H1 (cell line): ENCODE measurements at regions not wholly inside any gene's neighbourhood (a gene's known extent, or its start where the extent isn't known, plus 50 kb on each side); places are given as distances from the start of the nearest gene placed in this dataset.

ENCODE experiments used
- CTCF ChIA-PET: fragments of 300-600 bp; sonication (Branson Sonifier 250); formaldehyde crosslinking; loops from one replicate; lab custom pipeline; 2021; ENCODE audit not compliant: partially characterized antibody; lab: Charles Lee
- POLR2A ChIA-PET: fragments of 300-600 bp; sonication (Branson Sonifier 250); formaldehyde crosslinking; loops from one replicate; lab custom pipeline; 2021; ENCODE audit warnings: inconsistent platforms; ENCODE audit not compliant: partially characterized antibody; lab: Charles Lee
- DNase-seq, 2 experiments: peaks; one replicate each; pipeline versions ENCODE4 v3.0.0 to v3.0.0-alpha.2; 2010 to 2022; ENCODE audit warnings: low spot score in 2 of 2, low read depth in 1 of 2, mixed read lengths in 1 of 2
- FAIRE-seq: peaks from 2 replicates; lab custom pipeline; 2011; peaks lifted over from hg19 to GRCh38; lab: Jason Lieb, UNC
- H2AFZ ChIP-seq: 2 replicates; pipeline ENCODE4 v1.8.1; 2012; ENCODE audit warnings: low read length, inconsistent platforms
- H2AK5ac ChIP-seq: 2 replicates; pipeline ENCODE4 v1.6.1; 2013; ENCODE audit warnings: low read depth, low read length
- H2BK120ac ChIP-seq: replicated peaks from 2 replicates; pipeline ENCODE3; 2013; ENCODE audit warnings: low read depth, low read length, inconsistent platforms
- H2BK12ac ChIP-seq: 2 replicates; pipeline ENCODE4 v1.6.1; 2013; ENCODE audit warnings: low read depth, low read length
- H2BK15ac ChIP-seq: 2 replicates; pipeline ENCODE4 v1.6.1; 2013; ENCODE audit warnings: low read length
- H2BK20ac ChIP-seq: 2 replicates; pipeline ENCODE4 v1.6.1; 2013; ENCODE audit warnings: low read length
- H2BK5ac ChIP-seq: 2 replicates; pipeline ENCODE4 v1.6.1; 2013; ENCODE audit warnings: low read depth, low read length
- H3K14ac ChIP-seq: 2 replicates; pipeline ENCODE4 v1.6.1; 2013; ENCODE audit warnings: inconsistent platforms; ENCODE audit not compliant: insufficient read length
- H3K18ac ChIP-seq: 2 replicates; pipeline ENCODE4 v1.6.1; 2013; ENCODE audit warnings: low read length; ENCODE audit errors: extremely low read depth
- H3K23ac ChIP-seq: 2 replicates; pipeline ENCODE4 v1.6.1; 2013; ENCODE audit warnings: inconsistent platforms; ENCODE audit not compliant: insufficient read length
- H3K23me2 ChIP-seq: 2 replicates; pipeline ENCODE4 v1.6.1; 2013; ENCODE audit warnings: low read depth, low read length
- H3K27ac ChIP-seq: 2 replicates; pipeline ENCODE4 v1.6.1; 2011; ENCODE audit warnings: low read depth, low read length, inconsistent platforms
- H3K27me3 ChIP-seq, 4 experiments: replicated peaks in 1 of 4; 1 replicate in 1 of 4; 2 replicates in 3 of 4; pipeline versions ENCODE4 v1.6.1 to v1.8.1; 2011 to 2013; ENCODE audit warnings: low read length in 3 of 4, mild to moderate bottlenecking in 3 of 4, inconsistent platforms in 2 of 4, mixed read lengths in 2 of 4, moderate library complexity in 1 of 4; ENCODE audit not compliant: control insufficient read depth in 3 of 4, insufficient read depth in 3 of 4; ENCODE audit errors: extremely low read depth in 1 of 4
- H3K36me3 ChIP-seq, 4 experiments: 2 replicates each; pipeline versions ENCODE4 v1.6.1 to v1.8.1; 2011 to 2013; ENCODE audit warnings: mild to moderate bottlenecking in 4 of 4, low read length in 3 of 4, moderate library complexity in 2 of 4, control low read depth in 1 of 4, inconsistent platforms in 1 of 4; ENCODE audit not compliant: insufficient read depth in 4 of 4, control insufficient read depth in 2 of 4
- H3K4ac ChIP-seq: replicated peaks from 2 replicates; pipeline ENCODE3; 2013; ENCODE audit warnings: low read length, low read depth, mixed read lengths, inconsistent platforms; ENCODE audit not compliant: insufficient read length
- H3K4me1 ChIP-seq, 4 experiments: replicated peaks in 1 of 4; 1 replicate in 1 of 4; 2 replicates in 3 of 4; pipeline versions ENCODE4 v1.6.1 to v1.8.1; 2011 to 2013; ENCODE audit warnings: low read length in 3 of 4, inconsistent platforms in 2 of 4, mixed read lengths in 1 of 4; ENCODE audit not compliant: insufficient read depth in 4 of 4, control insufficient read depth in 3 of 4
- H3K4me2 ChIP-seq, 2 experiments: 2 replicates each; pipeline versions ENCODE4 v1.6.1 to v1.8.1; 2011 to 2013; ENCODE audit warnings: low read depth in 2 of 2, low read length in 2 of 2, control low read depth in 1 of 2, inconsistent platforms in 1 of 2, mild to moderate bottlenecking in 1 of 2; ENCODE audit not compliant: insufficient read depth in 1 of 2
- H3K4me3 ChIP-seq, 4 experiments: fragments of 200-600, 300-600 bp in 1 of 4; sonication (generic), shearing (Covaris generic), sonication (Bioruptor Twin) in 1 of 4; 2 replicates each; pipeline versions ENCODE4 v1.5.1 to v1.8.1; 2011 to 2016; ENCODE audit warnings: low read length in 4 of 4, low read depth in 3 of 4, control low read depth in 2 of 4, inconsistent platforms in 2 of 4, mild to moderate bottlenecking in 2 of 4, mixed read lengths in 1 of 4, moderate library complexity in 1 of 4; ENCODE audit not compliant: insufficient read depth in 2 of 4; ENCODE audit errors: extremely low read depth in 1 of 4
- H3K56ac ChIP-seq: replicated peaks from 2 replicates; pipeline ENCODE3; 2013; ENCODE audit warnings: low read depth, mild to moderate bottlenecking, mixed read lengths, low read length, inconsistent platforms; ENCODE audit not compliant: insufficient read length
- H3K79me1 ChIP-seq: 2 replicates; pipeline ENCODE4 v1.6.1; 2013; ENCODE audit warnings: low read depth, low read length, control low read depth
- H3K79me2 ChIP-seq, 2 experiments: 2 replicates each; pipeline versions ENCODE4 v1.6.1 to v1.8.1; 2012 to 2013; ENCODE audit warnings: low read length in 2 of 2, mild to moderate bottlenecking in 2 of 2, inconsistent platforms in 1 of 2; ENCODE audit not compliant: insufficient read depth in 2 of 2, control insufficient read depth in 1 of 2
- H3K9ac ChIP-seq, 4 experiments: replicated peaks in 1 of 4; 1 replicate in 1 of 4; 2 replicates in 3 of 4; pipeline versions ENCODE4 v1.6.1 to v1.8.1; 2011 to 2013; ENCODE audit warnings: low read depth in 3 of 4, low read length in 3 of 4, control low read depth in 2 of 4, mild to moderate bottlenecking in 2 of 4, moderate library complexity in 2 of 4, inconsistent platforms in 1 of 4; ENCODE audit errors: extremely low read depth in 1 of 4
- H3K9me3 ChIP-seq, 2 experiments: 2 replicates each; pipeline versions ENCODE4 v1.6.1 to v1.8.1; 2012 to 2013; ENCODE audit warnings: mild to moderate bottlenecking in 2 of 2, moderate library complexity in 2 of 2, control low read depth in 1 of 2, inconsistent platforms in 1 of 2, low read depth in 1 of 2, low read length in 1 of 2, mixed read lengths in 1 of 2; ENCODE audit not compliant: insufficient read depth in 2 of 2
- H4K20me1 ChIP-seq, 2 experiments: replicated peaks in 1 of 2; 2 replicates each; pipeline versions ENCODE3 to v1.8.1; 2011 to 2013; ENCODE audit warnings: inconsistent platforms in 2 of 2, low read length in 2 of 2, mild to moderate bottlenecking in 1 of 2; ENCODE audit not compliant: insufficient read depth in 2 of 2, control insufficient read depth in 1 of 2
- H4K5ac ChIP-seq: 2 replicates; pipeline ENCODE4 v1.6.1; 2013; ENCODE audit warnings: low read length, low read depth, mixed read lengths, inconsistent platforms; ENCODE audit not compliant: insufficient read length
- H4K8ac ChIP-seq: 2 replicates; pipeline ENCODE4 v1.8.0; 2013; ENCODE audit warnings: mild to moderate bottlenecking, moderate library complexity, low read length, inconsistent platforms; ENCODE audit not compliant: insufficient read depth; ENCODE audit errors: extremely low read depth
- H4K91ac ChIP-seq: replicated peaks from 2 replicates; pipeline ENCODE3; 2013; ENCODE audit warnings: low read length, mixed read lengths, inconsistent platforms; ENCODE audit not compliant: insufficient read length
- WGBS, 2 experiments: shearing (Covaris generic) in 1 of 2; methylation state at CpG; one replicate each; pipeline versions ENCODE4 v1.1.6 to v1.1.7; 2013 to 2015; ENCODE audit warnings: low lambda C conversion rate in 2 of 2, mixed read lengths in 2 of 2, inconsistent platforms in 1 of 2, low coverage in 1 of 2, missing lambda C conversion rate in 1 of 2; ENCODE audit not compliant: insufficient replicate concordance in 2 of 2, insufficient coverage in 1 of 2, insufficient read length in 1 of 2; ENCODE audit errors: extremely low coverage in 1 of 2, missing lambda C conversion rate in 1 of 2; 5-methylcytosine and 5-hydroxymethylcytosine counted together
- TF ChIP-seq, protein P1 (sequence below): fragments of 300-600 bp; sonication (generic); IDR thresholded peaks from 2 replicates; pipeline ENCODE4 v1.7.1; 2012; ENCODE audit warnings: low read length, moderate library complexity, mild to moderate bottlenecking, inconsistent platforms; ENCODE audit not compliant: insufficient replicate concordance

- ChIA-PET CTCF (no interaction called here), POLR2A (no interaction called here)
- Histone ChIP-seq H2BK120ac (no peak overlapping the region), H3K4ac (no peak overlapping the region), H2AFZ (no peak overlapping the region), H3K27me3 (no peaks in the 10 kb centered on the region), H2BK5ac (no peak overlapping the region), H4K5ac (no peak overlapping the region), H2BK20ac (no peak overlapping the region), H2BK15ac (no peak overlapping the region), H2AK5ac (no peak overlapping the region), H4K91ac (no peak overlapping the region), H3K56ac (no peak overlapping the region), H3K4me1 (no peaks in the 10 kb centered on the region), H3K23ac (no peak overlapping the region), H3K14ac (no peak overlapping the region), H3K36me3 (no peaks in the 10 kb centered on the region), H3K4me2 (no peak overlapping the region), H4K20me1 (no peaks in the 10 kb centered on the region), H3K18ac (no peak overlapping the region), H3K79me2 (no peaks in the 10 kb centered on the region), H3K27ac (no peak overlapping the region), H3K23me2 (no peaks in the 10 kb centered on the region), H3K4me3 (no peak overlapping the region), H2BK12ac (no peak overlapping the region), H3K9me3 (no peaks in the 10 kb centered on the region), H3K79me1 (no peaks in the 10 kb centered on the region), H3K9ac (no peak overlapping the region), H4K8ac (no peak overlapping the region)
- FAIRE-seq: no peak
- no peak for DNase-seq
- 80% methylated on average over 1 of the region's 1 CpG; no CpG with 5 or more reads in 1 of the 2 experiments for WGBS, 2 experiments
- TF ChIP-seq, protein P1, sequence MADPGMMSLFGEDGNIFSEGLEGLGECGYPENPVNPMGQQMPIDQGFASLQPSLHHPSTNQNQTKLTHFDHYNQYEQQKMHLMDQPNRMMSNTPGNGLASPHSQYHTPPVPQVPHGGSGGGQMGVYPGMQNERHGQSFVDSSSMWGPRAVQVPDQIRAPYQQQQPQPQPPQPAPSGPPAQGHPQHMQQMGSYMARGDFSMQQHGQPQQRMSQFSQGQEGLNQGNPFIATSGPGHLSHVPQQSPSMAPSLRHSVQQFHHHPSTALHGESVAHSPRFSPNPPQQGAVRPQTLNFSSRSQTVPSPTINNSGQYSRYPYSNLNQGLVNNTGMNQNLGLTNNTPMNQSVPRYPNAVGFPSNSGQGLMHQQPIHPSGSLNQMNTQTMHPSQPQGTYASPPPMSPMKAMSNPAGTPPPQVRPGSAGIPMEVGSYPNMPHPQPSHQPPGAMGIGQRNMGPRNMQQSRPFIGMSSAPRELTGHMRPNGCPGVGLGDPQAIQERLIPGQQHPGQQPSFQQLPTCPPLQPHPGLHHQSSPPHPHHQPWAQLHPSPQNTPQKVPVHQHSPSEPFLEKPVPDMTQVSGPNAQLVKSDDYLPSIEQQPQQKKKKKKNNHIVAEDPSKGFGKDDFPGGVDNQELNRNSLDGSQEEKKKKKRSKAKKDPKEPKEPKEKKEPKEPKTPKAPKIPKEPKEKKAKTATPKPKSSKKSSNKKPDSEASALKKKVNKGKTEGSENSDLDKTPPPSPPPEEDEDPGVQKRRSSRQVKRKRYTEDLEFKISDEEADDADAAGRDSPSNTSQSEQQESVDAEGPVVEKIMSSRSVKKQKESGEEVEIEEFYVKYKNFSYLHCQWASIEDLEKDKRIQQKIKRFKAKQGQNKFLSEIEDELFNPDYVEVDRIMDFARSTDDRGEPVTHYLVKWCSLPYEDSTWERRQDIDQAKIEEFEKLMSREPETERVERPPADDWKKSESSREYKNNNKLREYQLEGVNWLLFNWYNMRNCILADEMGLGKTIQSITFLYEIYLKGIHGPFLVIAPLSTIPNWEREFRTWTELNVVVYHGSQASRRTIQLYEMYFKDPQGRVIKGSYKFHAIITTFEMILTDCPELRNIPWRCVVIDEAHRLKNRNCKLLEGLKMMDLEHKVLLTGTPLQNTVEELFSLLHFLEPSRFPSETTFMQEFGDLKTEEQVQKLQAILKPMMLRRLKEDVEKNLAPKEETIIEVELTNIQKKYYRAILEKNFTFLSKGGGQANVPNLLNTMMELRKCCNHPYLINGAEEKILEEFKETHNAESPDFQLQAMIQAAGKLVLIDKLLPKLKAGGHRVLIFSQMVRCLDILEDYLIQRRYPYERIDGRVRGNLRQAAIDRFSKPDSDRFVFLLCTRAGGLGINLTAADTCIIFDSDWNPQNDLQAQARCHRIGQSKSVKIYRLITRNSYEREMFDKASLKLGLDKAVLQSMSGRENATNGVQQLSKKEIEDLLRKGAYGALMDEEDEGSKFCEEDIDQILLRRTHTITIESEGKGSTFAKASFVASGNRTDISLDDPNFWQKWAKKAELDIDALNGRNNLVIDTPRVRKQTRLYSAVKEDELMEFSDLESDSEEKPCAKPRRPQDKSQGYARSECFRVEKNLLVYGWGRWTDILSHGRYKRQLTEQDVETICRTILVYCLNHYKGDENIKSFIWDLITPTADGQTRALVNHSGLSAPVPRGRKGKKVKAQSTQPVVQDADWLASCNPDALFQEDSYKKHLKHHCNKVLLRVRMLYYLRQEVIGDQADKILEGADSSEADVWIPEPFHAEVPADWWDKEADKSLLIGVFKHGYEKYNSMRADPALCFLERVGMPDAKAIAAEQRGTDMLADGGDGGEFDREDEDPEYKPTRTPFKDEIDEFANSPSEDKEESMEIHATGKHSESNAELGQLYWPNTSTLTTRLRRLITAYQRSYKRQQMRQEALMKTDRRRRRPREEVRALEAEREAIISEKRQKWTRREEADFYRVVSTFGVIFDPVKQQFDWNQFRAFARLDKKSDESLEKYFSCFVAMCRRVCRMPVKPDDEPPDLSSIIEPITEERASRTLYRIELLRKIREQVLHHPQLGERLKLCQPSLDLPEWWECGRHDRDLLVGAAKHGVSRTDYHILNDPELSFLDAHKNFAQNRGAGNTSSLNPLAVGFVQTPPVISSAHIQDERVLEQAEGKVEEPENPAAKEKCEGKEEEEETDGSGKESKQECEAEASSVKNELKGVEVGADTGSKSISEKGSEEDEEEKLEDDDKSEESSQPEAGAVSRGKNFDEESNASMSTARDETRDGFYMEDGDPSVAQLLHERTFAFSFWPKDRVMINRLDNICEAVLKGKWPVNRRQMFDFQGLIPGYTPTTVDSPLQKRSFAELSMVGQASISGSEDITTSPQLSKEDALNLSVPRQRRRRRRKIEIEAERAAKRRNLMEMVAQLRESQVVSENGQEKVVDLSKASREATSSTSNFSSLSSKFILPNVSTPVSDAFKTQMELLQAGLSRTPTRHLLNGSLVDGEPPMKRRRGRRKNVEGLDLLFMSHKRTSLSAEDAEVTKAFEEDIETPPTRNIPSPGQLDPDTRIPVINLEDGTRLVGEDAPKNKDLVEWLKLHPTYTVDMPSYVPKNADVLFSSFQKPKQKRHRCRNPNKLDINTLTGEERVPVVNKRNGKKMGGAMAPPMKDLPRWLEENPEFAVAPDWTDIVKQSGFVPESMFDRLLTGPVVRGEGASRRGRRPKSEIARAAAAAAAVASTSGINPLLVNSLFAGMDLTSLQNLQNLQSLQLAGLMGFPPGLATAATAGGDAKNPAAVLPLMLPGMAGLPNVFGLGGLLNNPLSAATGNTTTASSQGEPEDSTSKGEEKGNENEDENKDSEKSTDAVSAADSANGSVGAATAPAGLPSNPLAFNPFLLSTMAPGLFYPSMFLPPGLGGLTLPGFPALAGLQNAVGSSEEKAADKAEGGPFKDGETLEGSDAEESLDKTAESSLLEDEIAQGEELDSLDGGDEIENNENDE: no peak
Observed at GRCh38 chr1:106603616-106604015, 452.9 kb upstream of the PRMT6 start.
